Glutamatergic neuron (in vitro differentiated cells): ENCODE measurements at regions not wholly inside any gene's neighbourhood (a gene's known extent, or its start where the extent isn't known, plus 50 kb on each side); places are given as distances from the start of the nearest gene placed in this dataset.

Experiments
- DNase-seq: peaks from one replicate; pipeline ENCODE4 v3.0.0; 2022
- H3K27ac Mint-ChIP-seq: one replicate; pipeline ENCODE4 v1.8.0; 2020; ENCODE audit warnings: mild to moderate bottlenecking, mixed read lengths, inconsistent platforms; ENCODE audit not compliant: unreplicated experiment
- H3K27me3 Mint-ChIP-seq: one replicate; pipeline ENCODE4 v1.8.0; 2020; ENCODE audit warnings: mild to moderate bottlenecking, moderate library complexity, mixed read lengths, inconsistent platforms; ENCODE audit not compliant: unreplicated experiment
- H3K36me3 Mint-ChIP-seq: one replicate; pipeline ENCODE4 v1.8.0; 2020; ENCODE audit warnings: mild to moderate bottlenecking, mixed read lengths, inconsistent platforms; ENCODE audit not compliant: unreplicated experiment
- H3K4me1 Mint-ChIP-seq: one replicate; pipeline ENCODE4 v1.8.0; 2020; ENCODE audit warnings: mild to moderate bottlenecking, low read depth, mixed read lengths, inconsistent platforms; ENCODE audit not compliant: unreplicated experiment
- H3K4me3 Mint-ChIP-seq: one replicate; pipeline ENCODE4 v1.8.0; 2020; ENCODE audit warnings: mild to moderate bottlenecking, mixed read lengths, inconsistent platforms; ENCODE audit not compliant: unreplicated experiment
- H3K9me3 Mint-ChIP-seq: one replicate; pipeline ENCODE4 v1.8.0; 2020; ENCODE audit warnings: mild to moderate bottlenecking, moderate library complexity, mixed read lengths, inconsistent platforms; ENCODE audit not compliant: unreplicated experiment
- CTCF ChIP-seq: fragments of 200-600 bp; sonication (generic); IDR thresholded peaks from one replicate; pipeline ENCODE4 v1.5.0; 2021; ENCODE audit not compliant: partially characterized antibody, unreplicated experiment

GRCh38 chr18:77970814-77971213 is 721.2 kb downstream of the GALR1 start:
- no peak for TF ChIP-seq CTCF
- Mint-ChIP-seq H3K27me3 (peaks cover 7% of the 10 kb centered on the region), H3K27ac (no peak overlapping the region), H3K36me3 (peaks cover 7% of the 10 kb centered on the region), H3K4me1 (peaks cover 3% of the 10 kb centered on the region), H3K4me3 (no peak overlapping the region), H3K9me3 (peaks cover 11% of the 10 kb centered on the region)
- DNase-seq: no peak

GRCh38 chr18:77973745-77974144 is 724.1 kb downstream of the GALR1 start:
- no peak for TF ChIP-seq CTCF
- H3K4me3 Mint-ChIP-seq: no peak overlapping the region
- H3K9me3 Mint-ChIP-seq: peaks cover 7% of the 10 kb centered on the region
- H3K4me1 Mint-ChIP-seq: peaks cover 3% of the 10 kb centered on the region
- H3K36me3 Mint-ChIP-seq: peaks cover 23% of the 10 kb centered on the region
- no peak overlapping the region for H3K27ac Mint-ChIP-seq
- H3K27me3 Mint-ChIP-seq: peaks cover 4% of the 10 kb centered on the region
- DNase-seq: no peak

GRCh38 chr18:77974329-77974728 is 724.7 kb downstream of the GALR1 start:
- DNase-seq: no peak
- Mint-ChIP-seq H3K27ac (no peak overlapping the region), H3K4me3 (no peak overlapping the region), H3K36me3 (peaks cover 23% of the 10 kb centered on the region), H3K27me3 (peaks cover 2% of the 10 kb centered on the region), H3K9me3 (peaks cover 7% of the 10 kb centered on the region), H3K4me1 (peaks cover 3% of the 10 kb centered on the region)
- TF ChIP-seq CTCF: no peak

GRCh38 chr18:77977331-77977730 is 727.7 kb downstream of the GALR1 start:
- H3K4me1 Mint-ChIP-seq: no peaks in the 10 kb centered on the region
- H3K36me3 Mint-ChIP-seq: peaks cover 23% of the 10 kb centered on the region
- H3K27ac Mint-ChIP-seq: no peak overlapping the region
- no peak for TF ChIP-seq CTCF
- H3K9me3 Mint-ChIP-seq: peaks cover 6% of the 10 kb centered on the region
- H3K4me3 Mint-ChIP-seq: no peak overlapping the region
- H3K27me3 Mint-ChIP-seq: peaks cover 4% of the 10 kb centered on the region
- DNase-seq: no peak

GRCh38 chr18:77980275-77980674 is 730.6 kb downstream of the GALR1 start:
- Mint-ChIP-seq H3K36me3 (peaks cover 23% of the 10 kb centered on the region), H3K27ac (no peak overlapping the region), H3K9me3 (peaks cover 6% of the 10 kb centered on the region), H3K4me3 (no peak overlapping the region), H3K27me3 (peaks cover 4% of the 10 kb centered on the region), H3K4me1 (no peaks in the 10 kb centered on the region)
- TF ChIP-seq CTCF: no peak
- no peak for DNase-seq
